GM19043 (cell line): ENCODE measurements at regions not wholly inside any gene's neighbourhood (a gene's known extent, or its start where the extent isn't known, plus 50 kb on each side); places are given as distances from the start of the nearest gene placed in this dataset.
A peak's percentile ranks its signal among the peaks of the same experiment; 100 is the strongest.
"Not testable (repeated sequence)": the region's sequence is repeated elsewhere in the genome, so short reads cannot be mapped to it uniquely, and the experiment has no call there.

Source experiments
- ATAC-seq: cut with Tn5 transposase; IDR thresholded peaks from one replicate; pipeline ENCODE4 v1.9.1; 2021; ENCODE audit warnings: low read depth; ENCODE audit not compliant: unreplicated experiment

- ATAC-seq, result not testable (repeated sequence)
Observed at GRCh38 chr3:75433295-75433694, 230.8 kb upstream of the FRG2C start.

DNA sequence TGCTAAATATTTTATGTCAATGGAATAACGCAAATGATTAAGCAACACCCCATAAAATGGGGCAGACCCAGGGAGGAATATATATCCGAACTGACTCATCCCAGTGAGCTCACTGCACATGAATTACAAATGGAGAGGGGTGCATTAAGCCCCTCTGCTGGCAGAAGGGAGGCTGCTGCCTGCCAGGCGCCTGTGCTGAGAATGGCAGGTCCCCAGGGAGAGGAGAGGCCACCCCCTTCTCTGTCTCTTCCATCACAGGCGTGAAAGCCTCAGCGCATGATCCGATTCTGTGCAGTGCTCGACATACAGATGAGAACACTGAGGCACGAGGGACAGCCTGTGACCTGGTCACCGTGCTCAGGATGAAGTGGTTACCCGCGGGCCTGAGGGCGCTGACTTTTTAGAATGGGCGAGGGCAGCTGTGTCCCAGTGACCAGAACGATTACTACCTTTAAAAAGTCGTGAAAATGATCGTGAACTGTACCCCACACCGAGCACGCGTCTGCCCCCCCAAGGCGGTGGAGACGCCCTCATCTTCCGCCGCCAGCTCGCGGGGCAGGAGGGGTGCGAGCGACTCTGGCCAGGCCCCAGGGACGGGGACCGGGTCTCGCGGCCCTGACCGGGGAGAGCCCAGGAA is 229.7 kb upstream of the FRG2C start:
- not testable (repeated sequence) for ATAC-seq

DNA sequence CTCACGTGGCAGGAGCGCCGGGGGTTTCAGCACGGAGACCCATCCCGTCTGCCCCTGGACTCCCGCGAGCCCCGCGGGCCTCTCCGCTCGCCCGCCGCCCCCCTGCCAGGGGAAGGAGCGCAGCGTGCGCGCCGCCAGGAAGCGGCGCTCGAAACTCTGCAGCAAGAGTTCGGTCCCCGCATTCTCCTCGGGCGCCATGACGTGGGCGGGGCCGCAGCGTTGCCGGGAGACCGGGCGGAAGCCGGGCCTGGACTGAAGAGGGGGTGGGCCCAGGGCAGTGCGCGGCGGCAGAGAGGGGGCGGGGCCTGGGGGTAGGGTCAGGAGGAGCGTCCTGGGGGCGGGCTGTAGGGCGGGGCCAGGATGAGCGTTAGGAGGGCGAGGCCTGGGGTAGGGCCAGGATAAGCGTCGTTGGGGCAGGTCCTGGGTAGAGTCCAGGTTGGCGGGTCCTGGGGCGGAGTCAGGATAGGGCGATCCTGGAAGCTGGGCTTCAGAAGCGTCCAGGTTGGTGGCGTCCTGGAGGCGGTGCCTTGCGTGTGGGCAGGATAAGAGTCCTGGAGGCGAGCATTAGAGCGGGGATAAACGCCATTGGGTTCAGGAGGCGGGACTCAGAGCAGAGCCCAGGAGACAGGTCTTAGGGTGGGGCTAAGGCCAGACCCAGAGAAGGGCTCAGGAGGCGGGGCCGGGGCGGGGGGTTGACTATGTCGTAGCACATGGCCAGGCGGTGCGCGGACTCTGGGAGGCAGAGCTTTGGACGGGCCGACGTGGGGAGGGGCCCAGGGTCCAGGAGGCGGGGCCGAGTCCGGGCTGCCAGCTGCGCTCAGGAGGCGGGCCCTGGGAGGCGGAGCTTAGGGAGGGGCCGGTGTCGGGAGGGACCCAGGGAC is 229.0 kb upstream of the FRG2C start:
- ATAC-seq, result peak; percentile 99

- ATAC-seq, result not testable (repeated sequence)
Observed at GRCh38 chr3:75435794-75436400, 228.2 kb upstream of the FRG2C start.

DNA sequence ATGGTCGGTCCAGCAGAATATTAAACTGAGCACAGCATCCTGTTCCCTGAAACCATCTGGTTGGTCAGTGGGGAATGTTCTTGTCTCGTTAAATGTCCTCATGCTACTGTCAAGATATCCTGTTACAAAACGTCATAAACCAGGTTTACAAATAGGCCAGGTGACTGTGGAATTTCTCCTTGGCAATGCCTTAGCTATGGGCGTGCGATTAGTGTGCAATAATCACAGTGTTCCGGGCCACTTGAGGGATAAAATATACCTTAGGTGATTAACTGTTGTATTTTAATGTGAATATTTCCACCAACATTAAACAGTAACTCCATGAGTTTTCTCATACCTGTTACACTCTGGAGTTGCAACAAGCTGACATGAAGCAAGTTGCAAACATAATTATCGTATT is 223.1 kb upstream of the FRG2C start:
- ATAC-seq, result not testable (repeated sequence)

DNA sequence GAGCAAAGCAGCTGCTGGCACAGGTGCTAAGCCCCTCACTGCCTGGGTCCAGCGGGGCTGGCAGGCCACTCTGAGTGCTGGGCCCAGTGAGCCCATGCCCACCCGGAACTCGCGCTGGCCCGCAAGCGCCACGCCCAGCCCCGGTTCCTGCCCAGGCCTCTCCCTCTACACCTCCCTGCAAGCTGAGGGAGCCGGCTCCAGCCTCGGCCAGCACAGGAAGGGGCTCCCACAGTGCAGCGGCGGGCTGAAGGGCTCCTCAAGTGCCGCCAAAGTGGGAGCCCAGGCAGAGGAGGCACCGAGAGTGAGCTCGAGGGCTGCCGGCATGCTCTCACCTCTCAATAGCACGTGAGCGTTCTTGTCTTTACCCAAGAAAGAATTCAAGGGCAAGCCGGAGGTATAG is 219.5 kb upstream of the FRG2C start:
- ATAC-seq, result not testable (repeated sequence)

DNA sequence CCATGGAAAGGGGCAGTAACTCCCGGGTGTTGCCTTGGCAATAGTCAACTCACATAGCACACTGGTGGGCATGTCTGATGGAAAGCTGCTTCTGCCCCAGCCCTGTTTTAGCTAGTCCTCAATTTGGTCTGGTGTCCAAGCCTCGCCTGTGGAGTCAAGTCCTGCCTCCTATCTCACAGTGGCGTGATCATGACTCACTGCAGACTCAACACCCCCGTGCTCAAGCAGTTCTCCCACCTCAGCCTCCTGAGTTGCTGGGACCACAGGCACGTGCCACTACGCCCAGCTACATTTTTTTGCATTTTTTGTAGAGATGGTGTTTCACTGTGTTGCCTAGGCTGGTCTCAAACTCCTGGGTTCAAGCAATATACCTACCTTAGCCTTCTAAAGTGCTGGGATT is 218.9 kb upstream of the FRG2C start:
- not testable (repeated sequence) for ATAC-seq

- ATAC-seq, result not testable (repeated sequence)
Observed at GRCh38 chr3:75446948-75447347, 217.2 kb upstream of the FRG2C start.

DNA sequence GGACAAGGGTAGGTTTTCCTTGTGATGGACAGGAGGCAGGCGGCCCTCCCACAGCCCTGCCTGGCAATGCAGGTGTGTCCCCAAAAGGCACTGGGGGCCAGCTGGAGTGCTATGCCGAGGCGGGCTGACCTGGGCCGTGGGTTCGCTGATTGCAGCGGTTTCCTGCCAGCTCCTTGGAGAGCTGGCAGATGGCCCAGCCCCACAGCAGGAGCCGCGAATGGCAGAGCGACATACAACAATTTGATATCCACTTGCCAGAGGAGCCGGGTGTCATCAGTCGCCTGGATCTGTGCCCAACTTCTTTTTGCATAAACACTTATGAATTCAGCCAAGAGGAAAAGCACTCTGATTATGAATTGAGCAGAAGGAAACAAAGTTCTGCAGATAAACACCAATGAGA is 210.8 kb upstream of the FRG2C start:
- not testable (repeated sequence) for ATAC-seq

DNA sequence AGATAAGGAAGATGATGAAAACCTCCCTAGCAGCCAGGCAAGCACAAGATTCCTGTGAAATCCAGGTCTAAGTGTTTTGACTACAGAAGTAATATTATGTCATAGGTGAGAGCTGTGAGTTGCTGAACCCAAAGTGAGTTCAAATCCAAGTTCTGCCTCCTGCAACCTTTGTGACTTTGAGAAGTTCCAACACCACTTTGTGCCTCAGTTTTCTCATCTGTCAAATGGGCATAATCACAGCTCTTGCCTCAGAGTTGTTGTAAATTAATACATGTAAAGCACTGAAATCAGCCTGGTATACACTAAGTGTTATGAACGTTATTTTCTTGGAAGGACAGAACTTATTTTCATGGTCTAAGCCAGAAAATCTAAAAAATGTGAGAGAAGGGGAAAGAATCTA is 210.3 kb upstream of the FRG2C start:
- ATAC-seq, result not testable (repeated sequence)

DNA sequence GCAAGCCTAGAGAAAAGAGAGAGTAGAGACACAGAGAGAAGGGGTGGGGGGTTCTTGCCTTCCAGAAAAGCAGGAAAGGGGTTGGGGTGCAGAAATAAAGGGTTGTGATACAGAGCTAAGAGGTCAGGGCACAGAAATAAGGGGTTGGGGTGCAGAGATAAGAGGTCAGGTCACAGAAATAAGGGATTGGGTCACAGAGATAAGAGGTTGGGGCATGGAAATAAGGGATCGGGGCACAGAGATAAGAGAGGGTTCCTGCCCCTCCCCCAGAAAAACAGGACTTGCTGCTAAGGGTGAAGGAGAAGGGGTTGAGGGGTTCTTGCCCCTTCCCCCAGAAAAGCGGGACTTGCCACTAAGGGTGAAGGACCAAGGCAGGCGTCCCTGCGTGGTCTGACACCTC is 189.6 kb upstream of the FRG2C start:
- not testable (repeated sequence) for ATAC-seq

GRCh38 chr3:75496600-75496999 is 167.5 kb upstream of the FRG2C start:
- ATAC-seq, result not testable (repeated sequence)

GRCh38 chr3:75500357-75500756 is 163.8 kb upstream of the FRG2C start:
- ATAC-seq, result not testable (repeated sequence)

DNA sequence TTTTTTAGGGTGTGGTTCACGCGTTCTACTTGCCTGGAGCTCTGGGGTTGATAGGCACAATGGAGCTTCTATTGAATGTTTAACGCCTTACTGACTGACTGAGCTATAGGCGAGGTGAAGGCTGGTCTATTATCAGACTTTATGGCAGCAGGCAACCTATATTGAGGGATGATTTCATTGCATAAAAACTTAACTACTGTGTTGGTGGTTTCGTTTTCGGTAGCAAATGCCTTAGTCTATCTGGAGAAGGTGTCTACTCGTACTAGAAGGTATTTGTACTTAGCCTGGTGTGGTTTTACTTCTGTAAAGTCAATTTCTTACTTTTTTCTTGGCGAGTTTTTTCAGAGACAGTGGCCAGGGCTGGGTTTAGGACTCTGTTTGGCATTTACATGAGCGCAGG is 162.0 kb upstream of the FRG2C start:
- not testable (repeated sequence) for ATAC-seq

- ATAC-seq, result not testable (repeated sequence)
Observed at GRCh38 chr3:75502769-75503756, 161.1 kb upstream of the FRG2C start.

DNA sequence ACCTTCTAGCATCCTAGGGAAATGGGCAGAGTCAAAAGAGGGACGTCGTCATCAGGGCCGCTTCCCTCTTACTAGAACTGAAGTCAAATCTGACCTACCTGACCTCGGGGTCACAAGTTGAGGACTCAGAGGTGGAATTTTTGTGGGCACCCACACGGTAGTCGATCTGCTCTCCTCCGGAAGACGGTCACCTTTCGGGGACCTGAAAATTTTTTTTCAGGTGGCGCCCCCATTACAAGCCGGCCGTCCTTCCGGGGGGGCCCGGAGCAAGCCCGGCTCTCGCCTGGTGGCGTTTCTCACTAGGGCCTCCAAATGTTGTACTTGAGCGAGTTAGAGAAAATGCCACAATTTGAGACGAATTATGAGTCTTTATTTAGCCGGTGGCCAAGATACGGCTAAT is 157.5 kb upstream of the FRG2C start:
- ATAC-seq, result no peak

GRCh38 chr3:75507956-75508355 is 156.2 kb upstream of the FRG2C start:
- ATAC-seq, result not testable (repeated sequence)

- ATAC-seq, result not testable (repeated sequence)
Observed at GRCh38 chr3:75527657-75528056, 136.5 kb upstream of the FRG2C start.

DNA sequence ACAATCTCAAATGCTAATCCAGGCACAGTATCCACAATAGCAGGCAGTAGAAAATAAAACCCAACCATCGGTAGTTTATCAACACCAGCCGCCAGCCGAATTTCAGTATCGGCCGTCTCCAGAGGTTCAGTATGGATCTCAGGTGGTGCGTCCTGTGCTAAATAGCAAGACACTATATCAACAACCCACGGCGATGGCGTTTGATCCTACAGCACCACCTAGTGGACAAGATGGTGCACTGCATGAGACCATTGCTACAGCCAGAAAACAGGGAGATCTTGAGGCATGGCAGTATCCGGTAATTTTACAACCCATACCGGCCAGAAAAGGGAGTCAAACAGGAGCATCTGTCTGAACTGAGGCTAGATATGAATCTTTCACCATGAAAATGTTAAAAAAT is 112.0 kb upstream of the FRG2C start:
- ATAC-seq, result not testable (repeated sequence)

DNA sequence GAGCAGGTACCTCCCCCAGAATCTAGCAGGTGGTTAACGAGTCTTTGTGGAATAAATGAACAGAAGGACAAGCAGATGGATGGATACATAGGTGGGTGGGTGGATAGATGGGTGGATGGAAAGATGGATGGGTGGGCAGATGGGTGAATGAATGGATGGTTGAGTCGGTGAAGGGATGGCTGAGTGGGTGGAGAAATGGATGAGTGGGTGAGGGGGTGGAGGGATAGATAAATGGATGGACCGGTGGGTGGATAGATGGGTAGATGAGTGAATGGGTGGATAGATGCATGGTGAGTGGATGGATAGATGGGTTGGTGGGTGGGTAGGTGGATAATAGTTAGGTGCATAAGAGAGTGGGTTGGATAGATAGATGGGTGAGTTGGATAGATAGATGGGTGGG is 99.7 kb upstream of the FRG2C start:
- ATAC-seq, result not testable (repeated sequence)
